ENCODE measurements at regions not wholly inside any gene's neighbourhood (a gene's known extent, or its start where the extent isn't known, plus 50 kb on each side); places are given as distances from the start of the nearest gene placed in this dataset.
"Not testable (repeated sequence)": the region's sequence is repeated elsewhere in the genome, so short reads cannot be mapped to it uniquely, and the experiment has no call there.

GRCh38 chr13:64083811-64084210 is 2668.2 kb upstream of the PCDH20 start:
- Histone ChIP-seq H3K4me3 (no peak overlapping the region), H3K27ac (no peak overlapping the region), H3K36me3 (no peaks in the 10 kb centered on the region), H3K4me1 (ENCODE audit: low read depth) (no peaks in the 10 kb centered on the region), H3K9me3 (ENCODE audit: low read depth) (no peaks in the 10 kb centered on the region), H3K27me3 (no peaks in the 10 kb centered on the region)
- no peak for DNase-seq (ENCODE audit: low read depth in 1 of 2, low spot score in 1 of 2)
- TF ChIP-seq CTCF (IDR thresholded peaks at IDR 0.05; ENCODE audit: low read depth, low read length), result no peak

- Histone ChIP-seq H3K9me3 (ENCODE audit: low read depth) (no peaks in the 10 kb centered on the region), H3K27me3 (no peaks in the 10 kb centered on the region), H3K27ac (no peak overlapping the region), H3K4me1 (ENCODE audit: low read depth) (no peaks in the 10 kb centered on the region), H3K4me3 (no peak overlapping the region), H3K36me3 (no peaks in the 10 kb centered on the region)
- DNase-seq (ENCODE audit: low read depth in 1 of 2, low spot score in 1 of 2), result no peak
- no peak for TF ChIP-seq CTCF (IDR thresholded peaks at IDR 0.05; ENCODE audit: low read depth, low read length)
Observed at GRCh38 chr13:64083396-64083795, 2667.7 kb upstream of the PCDH20 start.

- no peak for DNase-seq (ENCODE audit: low read depth in 1 of 2, low spot score in 1 of 2)
Observed at GRCh38 chr13:64078480-64078936, 2662.9 kb upstream of the PCDH20 start.

GRCh38 chr13:64078025-64078424 is 2662.4 kb upstream of the PCDH20 start:
- TF ChIP-seq CTCF (IDR thresholded peaks at IDR 0.05; ENCODE audit: low read depth, low read length), result no peak
- Histone ChIP-seq H3K27ac (no peak overlapping the region), H3K4me1 (ENCODE audit: low read depth) (no peaks in the 10 kb centered on the region), H3K27me3 (no peaks in the 10 kb centered on the region), H3K9me3 (ENCODE audit: low read depth) (no peaks in the 10 kb centered on the region), H3K4me3 (no peak overlapping the region), H3K36me3 (no peaks in the 10 kb centered on the region)
- DNase-seq (ENCODE audit: low read depth in 1 of 2, low spot score in 1 of 2), result no peak

More at GRCh38 chr13:64078480-64078936, 2662.9 kb upstream of the PCDH20 start:
- no peak overlapping the region for H3K27ac ChIP-seq
- no peaks in the 10 kb centered on the region for H3K9me3 ChIP-seq (ENCODE audit: low read depth)
- H3K4me3 ChIP-seq, result no peak overlapping the region
- no peaks in the 10 kb centered on the region for H3K4me1 ChIP-seq (ENCODE audit: low read depth)
- TF ChIP-seq CTCF (IDR thresholded peaks at IDR 0.05; ENCODE audit: low read depth, low read length), result no peak
- no peaks in the 10 kb centered on the region for H3K36me3 ChIP-seq
- no peaks in the 10 kb centered on the region for H3K27me3 ChIP-seq

GRCh38 chr13:64077132-64077835 is 2661.6 kb upstream of the PCDH20 start:
- not testable (repeated sequence) for H3K27ac ChIP-seq; H3K36me3 ChIP-seq; H3K9me3 ChIP-seq (ENCODE audit: low read depth); H3K4me1 ChIP-seq (ENCODE audit: low read depth); H3K27me3 ChIP-seq; DNase-seq (ENCODE audit: low read depth in 1 of 2, low spot score in 1 of 2); H3K4me3 ChIP-seq

- H3K27ac ChIP-seq, result no peak overlapping the region
- TF ChIP-seq CTCF (IDR thresholded peaks at IDR 0.05; ENCODE audit: low read depth, low read length), result no peak
- DNase-seq (ENCODE audit: low read depth in 1 of 2, low spot score in 1 of 2), result no peak
- no peaks in the 10 kb centered on the region for H3K27me3 ChIP-seq
- no peak overlapping the region for H3K4me3 ChIP-seq
- no peaks in the 10 kb centered on the region for H3K9me3 ChIP-seq (ENCODE audit: low read depth)
- H3K36me3 ChIP-seq, result no peaks in the 10 kb centered on the region
- no peaks in the 10 kb centered on the region for H3K4me1 ChIP-seq (ENCODE audit: low read depth)
Observed at GRCh38 chr13:64075543-64076271, 2660.1 kb upstream of the PCDH20 start.
